ENCODE measurements at regions not wholly inside any gene's neighbourhood (a gene's known extent, or its start where the extent isn't known, plus 50 kb on each side); places are given as distances from the start of the nearest gene placed in this dataset.
"Not testable (repeated sequence)": the region's sequence is repeated elsewhere in the genome, so short reads cannot be mapped to it uniquely, and the experiment has no call there.

- TF ChIP-seq USF1 (IDR thresholded peaks at IDR 0.05; ENCODE audit: borderline replicate concordance, low read depth); JUND (IDR thresholded peaks at IDR 0.05); MEF2A (IDR thresholded peaks at IDR 0.05; ENCODE audit: borderline replicate concordance, low read depth); CTCF (IDR thresholded peaks at IDR 0.05); MXI1 (IDR thresholded peaks at IDR 0.05; ENCODE audit: low read depth, low read length); EZH2phosphoT487 (IDR thresholded peaks at IDR 0.05; ENCODE audit: borderline replicate concordance, low read depth); GABPA (IDR thresholded peaks at IDR 0.05; ENCODE audit: low read depth); RCOR1 (IDR thresholded peaks at IDR 0.05; ENCODE audit: low read length); FOXJ3 (CRISPR knock-in tag; IDR thresholded peaks at IDR 0.05); REST (IDR thresholded peaks at IDR 0.05; ENCODE audit: low read depth, low read length): not testable (repeated sequence)
Observed at GRCh38 chr15:81918767-81919166, 127.1 kb downstream of the MEX3B start.
